Endothelial cell of umbilical vein (primary cell): ENCODE measurements at regions not wholly inside any gene's neighbourhood (a gene's known extent, or its start where the extent isn't known, plus 50 kb on each side); places are given as distances from the start of the nearest gene placed in this dataset.

Experiments used
- CTCF ChIP-seq, 2 donors: IDR thresholded peaks; 1 replicate in 1 of 2; 2 replicates in 1 of 2; pipeline ENCODE4 v1.5.1; 2011; ENCODE audit warnings: low read length in 2 of 2, mild to moderate bottlenecking in 2 of 2, moderate library complexity in 2 of 2, control low read depth in 1 of 2, inconsistent platforms in 1 of 2, low read depth in 1 of 2; ENCODE audit not compliant: insufficient read depth in 1 of 2; ENCODE audit errors: extremely low read depth in 1 of 2
- EZH2 ChIP-seq: IDR thresholded peaks from 2 replicates; pipeline ENCODE4 v1.6.1; 2012; ENCODE audit warnings: borderline replicate concordance, low read depth, mild to moderate bottlenecking, moderate library complexity, low read length, inconsistent platforms; ENCODE audit not compliant: severe bottlenecking
- FOS ChIP-seq: IDR thresholded peaks from 2 replicates; pipeline ENCODE4 v1.6.1; 2011; ENCODE audit warnings: mild to moderate bottlenecking, low read length, moderate library complexity, borderline replicate concordance; ENCODE audit not compliant: insufficient read depth
- JUN ChIP-seq: IDR thresholded peaks from 2 replicates; pipeline ENCODE4 v1.6.1; 2011; ENCODE audit warnings: borderline replicate concordance, low read depth; ENCODE audit not compliant: insufficient read length, insufficient read depth
- MYC ChIP-seq: IDR thresholded peaks from one replicate; pipeline ENCODE4 v1.6.1; 2011; ENCODE audit warnings: mild to moderate bottlenecking, low read depth, low read length
- POLR2A ChIP-seq: IDR thresholded peaks from 2 replicates; pipeline ENCODE4 v1.6.1; 2012; ENCODE audit warnings: low read depth, mild to moderate bottlenecking, control low read depth, low read length
- POLR2AphosphoS5 ChIP-seq: IDR thresholded peaks from 2 replicates; pipeline ENCODE4 v1.6.1; 2012; ENCODE audit warnings: low read depth, mild to moderate bottlenecking, control low read depth, low read length, moderate library complexity; ENCODE audit not compliant: insufficient read depth
- TF ChIP-seq, protein P1 (sequence below): IDR thresholded peaks from 2 replicates; pipeline ENCODE4 v1.6.1; 2011; ENCODE audit not compliant: insufficient read depth, insufficient read length

- TF ChIP-seq CTCF (IDR thresholded peaks at IDR 0.05; ENCODE audit: extremely low read depth in 1 of 2, insufficient read depth in 1 of 2, low read depth in 1 of 2, low read length in 2 of 2) (no peak), POLR2A (no peak), FOS (no peak), EZH2 (no peak), JUN (no peak), POLR2AphosphoS5 (no peak), MYC (no peak)
- TF ChIP-seq, protein P1, sequence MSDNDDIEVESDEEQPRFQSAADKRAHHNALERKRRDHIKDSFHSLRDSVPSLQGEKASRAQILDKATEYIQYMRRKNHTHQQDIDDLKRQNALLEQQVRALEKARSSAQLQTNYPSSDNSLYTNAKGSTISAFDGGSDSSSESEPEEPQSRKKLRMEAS, result no peak
Measured at GRCh38 chr9:82722561-82722960, 340.4 kb downstream of the RASEF start.
